Right atrium auricular region (tissue), 2 donors: ENCODE measurements at regions not wholly inside any gene's neighbourhood (a gene's known extent, or its start where the extent isn't known, plus 50 kb on each side); places are given as distances from the start of the nearest gene placed in this dataset.
"Not testable (repeated sequence)": the region's sequence is repeated elsewhere in the genome, so short reads cannot be mapped to it uniquely, and the experiment has no call there.

Source experiments
- DNase-seq: peaks from one replicate; pipeline ENCODE4 v3.0.0-alpha.2; 2019; ENCODE audit warnings: low spot score
- H3K27ac ChIP-seq, 2 donors: fragments of 200-600 bp; sonication (generic); 1 replicate in 1 of 2; 2 replicates in 1 of 2; pipeline ENCODE4 v1.5.1; 2016 to 2019
- H3K27me3 ChIP-seq, 2 donors: fragments of 200-600 bp; sonication (generic); one replicate each; pipeline versions ENCODE4 v1.5.1 to v1.6.0; 2017 to 2019
- H3K36me3 ChIP-seq: fragments of 200-600 bp; sonication (generic); one replicate; pipeline ENCODE4 v1.5.1; 2016
- H3K4me1 ChIP-seq, 2 donors: fragments of 200-600 bp; sonication (generic); one replicate each; pipeline versions ENCODE4 v1.5.1 to v1.6.0; 2017 to 2019
- H3K4me3 ChIP-seq, 2 donors: fragments of 200-600 bp; sonication (generic); 1 replicate in 1 of 2; 2 replicates in 1 of 2; pipeline ENCODE4 v1.5.1; 2017 to 2019; ENCODE audit warnings: mild to moderate bottlenecking in 1 of 2, moderate library complexity in 1 of 2
- H3K9me3 ChIP-seq, 2 donors: fragments of 200-600 bp; sonication (generic); one replicate each; pipeline ENCODE4 v1.5.1; 2019
- CTCF ChIP-seq, 2 donors: fragments of 200-600 bp; sonication (generic); IDR thresholded peaks; one replicate each; pipeline ENCODE4 v1.5.1; 2019; ENCODE audit warnings: antibody characterized with exemption in 2 of 2

- H3K9me3 ChIP-seq = no peaks in the 10 kb centered on the region
- no peak for TF ChIP-seq CTCF (IDR thresholded peaks at IDR 0.05)
- H3K36me3 ChIP-seq = no peaks in the 10 kb centered on the region
- no peak for DNase-seq
- no peaks in the 10 kb centered on the region for H3K4me1 ChIP-seq
- H3K4me3 ChIP-seq = no peak overlapping the region
- H3K27me3 ChIP-seq = no peaks in the 10 kb centered on the region
- H3K27ac ChIP-seq = no peak overlapping the region
Observed at GRCh38 chr12:61566183-61566582, 694.0 kb upstream of the USP15 start.

GRCh38 chr12:61574339-61574738 is 685.9 kb upstream of the USP15 start:
- Histone ChIP-seq H3K36me3 (no peaks in the 10 kb centered on the region), H3K27ac (no peak overlapping the region), H3K4me3 (no peak overlapping the region), H3K4me1 (no peaks in the 10 kb centered on the region), H3K27me3 (no peaks in the 10 kb centered on the region), H3K9me3 (no peaks in the 10 kb centered on the region)
- DNase-seq = no peak
- no peak for TF ChIP-seq CTCF (IDR thresholded peaks at IDR 0.05)

GRCh38 chr12:61584943-61585342 is 675.3 kb upstream of the USP15 start:
- Histone ChIP-seq H3K36me3 (no peaks in the 10 kb centered on the region), H3K4me1 (no peaks in the 10 kb centered on the region), H3K9me3 (peaks cover 0 to 4% of the 10 kb centered on the region in 2 donors), H3K27me3 (no peaks in the 10 kb centered on the region), H3K27ac (no peak overlapping the region), H3K4me3 (no peak overlapping the region)
- TF ChIP-seq CTCF (IDR thresholded peaks at IDR 0.05) = no peak
- no peak for DNase-seq

- not testable (repeated sequence) for H3K27ac ChIP-seq, H3K4me3 ChIP-seq, H3K4me1 ChIP-seq, H3K36me3 ChIP-seq, H3K27me3 ChIP-seq, DNase-seq
- peaks cover 0 to 10% of the 10 kb centered on the region in 2 donors for H3K9me3 ChIP-seq
Observed at GRCh38 chr12:61590864-61591263, 669.3 kb upstream of the USP15 start.

- Histone ChIP-seq H3K4me3 (no peak overlapping the region), H3K36me3 (no peaks in the 10 kb centered on the region), H3K4me1 (no peaks in the 10 kb centered on the region), H3K9me3 (no peaks in the 10 kb centered on the region), H3K27ac (no peak overlapping the region), H3K27me3 (no peaks in the 10 kb centered on the region)
- TF ChIP-seq CTCF (IDR thresholded peaks at IDR 0.05) = no peak
- no peak for DNase-seq
Observed at GRCh38 chr12:61610143-61610542, 650.1 kb upstream of the USP15 start.

- Histone ChIP-seq H3K4me3 (no peak overlapping the region), H3K27ac (no peak overlapping the region), H3K4me1 (no peaks in the 10 kb centered on the region), H3K27me3 (no peaks in the 10 kb centered on the region), H3K9me3 (no peaks in the 10 kb centered on the region), H3K36me3 (no peaks in the 10 kb centered on the region)
- TF ChIP-seq CTCF (IDR thresholded peaks at IDR 0.05) = no peak
- DNase-seq = no peak
Observed at GRCh38 chr12:61629702-61630101, 630.5 kb upstream of the USP15 start.
